PFSK-1 (cell line): ENCODE measurements at regions not wholly inside any gene's neighbourhood (a gene's known extent, or its start where the extent isn't known, plus 50 kb on each side); places are given as distances from the start of the nearest gene placed in this dataset.

Experiments
- FOXP2 ChIP-seq: optimal IDR thresholded peaks from 2 replicates; pipeline ENCODE3; 2011; ENCODE audit warnings: borderline replicate concordance, control low read depth, inconsistent platforms; ENCODE audit not compliant: insufficient read depth; ENCODE audit errors: extremely low read length, extremely low read depth
- POLR2AphosphoS5 ChIP-seq: IDR thresholded peaks from 2 replicates; pipeline ENCODE4 v1.6.1; 2012; ENCODE audit warnings: low read depth, mild to moderate bottlenecking, control low read depth, low read length, moderate library complexity
- SIN3A ChIP-seq: IDR thresholded peaks from 2 replicates; pipeline ENCODE4 v1.6.1; 2012; ENCODE audit warnings: mild to moderate bottlenecking, low read length, moderate library complexity, borderline replicate concordance; ENCODE audit not compliant: insufficient read depth
- TAF1 ChIP-seq: IDR thresholded peaks from 2 replicates; pipeline ENCODE4 v1.6.1; 2012; ENCODE audit warnings: low read length, control low read depth, borderline replicate concordance; ENCODE audit not compliant: insufficient read depth
- TF ChIP-seq, protein P1 (sequence below), 2 experiments: IDR thresholded peaks; 2 replicates each; pipeline versions ENCODE4 v1.6.1 to v1.8.0; 2011 to 2012; ENCODE audit warnings: low read depth in 2 of 2, low read length in 2 of 2, control low read depth in 1 of 2, inconsistent platforms in 1 of 2, mild to moderate bottlenecking in 1 of 2, moderate library complexity in 1 of 2; ENCODE audit not compliant: insufficient read depth in 1 of 2

DNA sequence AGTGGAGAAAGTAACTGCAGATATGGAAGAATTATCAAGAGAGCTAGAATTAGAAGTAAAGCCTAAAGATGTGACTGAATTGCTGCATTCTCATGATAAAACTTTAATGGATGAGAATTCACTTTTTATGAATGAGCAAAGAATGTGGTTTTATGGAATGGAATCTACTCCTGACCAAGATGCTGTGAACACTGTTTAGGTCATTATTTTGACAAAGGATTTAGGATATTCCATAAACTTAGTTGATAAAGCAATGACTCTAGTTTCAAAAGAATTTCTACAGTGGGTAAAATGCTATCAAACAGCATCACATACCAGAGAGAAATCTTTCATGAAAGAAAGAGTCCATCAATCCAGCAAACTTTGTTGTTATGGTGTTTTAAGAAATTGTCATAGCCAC is 1317.7 kb upstream of the ACVR2A start:
- TF ChIP-seq FOXP2: no peak
- TF ChIP-seq SIN3A: no peak
- TF ChIP-seq TAF1: no peak
- TF ChIP-seq, protein P1, sequence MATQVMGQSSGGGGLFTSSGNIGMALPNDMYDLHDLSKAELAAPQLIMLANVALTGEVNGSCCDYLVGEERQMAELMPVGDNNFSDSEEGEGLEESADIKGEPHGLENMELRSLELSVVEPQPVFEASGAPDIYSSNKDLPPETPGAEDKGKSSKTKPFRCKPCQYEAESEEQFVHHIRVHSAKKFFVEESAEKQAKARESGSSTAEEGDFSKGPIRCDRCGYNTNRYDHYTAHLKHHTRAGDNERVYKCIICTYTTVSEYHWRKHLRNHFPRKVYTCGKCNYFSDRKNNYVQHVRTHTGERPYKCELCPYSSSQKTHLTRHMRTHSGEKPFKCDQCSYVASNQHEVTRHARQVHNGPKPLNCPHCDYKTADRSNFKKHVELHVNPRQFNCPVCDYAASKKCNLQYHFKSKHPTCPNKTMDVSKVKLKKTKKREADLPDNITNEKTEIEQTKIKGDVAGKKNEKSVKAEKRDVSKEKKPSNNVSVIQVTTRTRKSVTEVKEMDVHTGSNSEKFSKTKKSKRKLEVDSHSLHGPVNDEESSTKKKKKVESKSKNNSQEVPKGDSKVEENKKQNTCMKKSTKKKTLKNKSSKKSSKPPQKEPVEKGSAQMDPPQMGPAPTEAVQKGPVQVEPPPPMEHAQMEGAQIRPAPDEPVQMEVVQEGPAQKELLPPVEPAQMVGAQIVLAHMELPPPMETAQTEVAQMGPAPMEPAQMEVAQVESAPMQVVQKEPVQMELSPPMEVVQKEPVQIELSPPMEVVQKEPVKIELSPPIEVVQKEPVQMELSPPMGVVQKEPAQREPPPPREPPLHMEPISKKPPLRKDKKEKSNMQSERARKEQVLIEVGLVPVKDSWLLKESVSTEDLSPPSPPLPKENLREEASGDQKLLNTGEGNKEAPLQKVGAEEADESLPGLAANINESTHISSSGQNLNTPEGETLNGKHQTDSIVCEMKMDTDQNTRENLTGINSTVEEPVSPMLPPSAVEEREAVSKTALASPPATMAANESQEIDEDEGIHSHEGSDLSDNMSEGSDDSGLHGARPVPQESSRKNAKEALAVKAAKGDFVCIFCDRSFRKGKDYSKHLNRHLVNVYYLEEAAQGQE (IDR thresholded peaks at IDR 0.05; ENCODE audit: insufficient read depth in 1 of 2, low read depth in 2 of 2, low read length in 2 of 2): no peak
- TF ChIP-seq POLR2AphosphoS5: no peak

DNA sequence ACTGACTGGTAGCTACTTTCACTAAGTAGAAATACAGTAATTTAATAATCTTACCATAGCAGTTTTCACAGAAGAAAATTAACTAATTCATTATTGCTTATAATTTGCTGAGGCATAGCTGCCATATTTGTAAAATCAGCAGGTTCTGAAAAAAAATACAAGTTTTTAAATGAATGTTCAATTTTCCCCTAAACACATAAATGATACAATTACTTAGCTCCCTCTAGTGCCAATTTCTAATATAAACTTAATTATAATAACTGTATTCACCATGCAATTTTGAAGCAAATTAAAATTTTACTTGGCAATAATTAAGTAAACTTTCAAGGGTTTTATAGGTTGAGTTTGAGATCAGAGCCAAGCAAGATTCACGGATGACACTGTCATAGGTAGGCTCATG is 1321.6 kb upstream of the ACVR2A start:
- no peak for TF ChIP-seq TAF1
- no peak for TF ChIP-seq POLR2AphosphoS5
- TF ChIP-seq FOXP2: no peak
- TF ChIP-seq, protein P1 (IDR thresholded peaks at IDR 0.05; ENCODE audit: insufficient read depth in 1 of 2, low read depth in 2 of 2, low read length in 2 of 2): no peak
- no peak for TF ChIP-seq SIN3A

DNA sequence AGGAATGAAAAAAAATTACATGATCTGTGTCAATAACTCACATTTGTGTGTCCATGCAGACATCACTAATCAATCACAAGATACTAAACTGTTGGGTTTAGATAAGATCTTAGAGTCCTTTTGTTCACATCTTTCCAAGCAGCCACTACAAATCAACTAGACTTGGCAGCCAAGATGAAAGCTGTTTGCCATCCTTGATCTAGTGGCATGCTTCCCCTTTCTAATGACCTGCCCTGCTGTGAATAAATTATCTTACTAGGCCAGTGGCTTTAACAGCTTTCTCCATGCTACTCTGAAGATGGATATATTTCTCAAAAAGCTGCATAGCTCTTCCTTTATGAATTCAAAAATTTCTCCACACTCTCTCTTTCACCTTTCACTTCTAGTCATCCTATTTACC is 1338.0 kb upstream of the ACVR2A start:
- TF ChIP-seq SIN3A: no peak
- no peak for TF ChIP-seq POLR2AphosphoS5
- no peak for TF ChIP-seq FOXP2
- no peak for TF ChIP-seq TAF1
- TF ChIP-seq, protein P1 (IDR thresholded peaks at IDR 0.05; ENCODE audit: insufficient read depth in 1 of 2, low read depth in 2 of 2, low read length in 2 of 2): no peak

DNA sequence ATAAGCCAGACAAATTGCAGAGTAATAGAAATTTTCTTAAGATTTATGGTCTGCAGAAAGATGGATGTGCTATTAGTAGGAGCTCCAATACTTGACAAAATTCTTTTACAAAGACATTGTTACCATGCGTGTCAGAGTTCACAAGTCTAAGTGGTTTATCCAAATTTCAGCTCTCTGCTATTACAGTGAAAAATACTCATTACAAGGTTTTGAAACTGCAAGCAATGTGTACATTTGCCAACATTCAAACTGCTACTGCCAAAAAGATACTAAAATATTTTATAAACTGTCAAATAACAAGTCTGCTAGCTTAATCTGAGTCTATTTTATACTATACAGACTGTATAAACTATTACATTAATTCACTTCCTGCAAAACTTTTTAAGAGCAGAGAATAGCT is 1341.5 kb upstream of the ACVR2A start:
- TF ChIP-seq FOXP2: no peak
- TF ChIP-seq POLR2AphosphoS5: no peak
- TF ChIP-seq SIN3A: no peak

DNA sequence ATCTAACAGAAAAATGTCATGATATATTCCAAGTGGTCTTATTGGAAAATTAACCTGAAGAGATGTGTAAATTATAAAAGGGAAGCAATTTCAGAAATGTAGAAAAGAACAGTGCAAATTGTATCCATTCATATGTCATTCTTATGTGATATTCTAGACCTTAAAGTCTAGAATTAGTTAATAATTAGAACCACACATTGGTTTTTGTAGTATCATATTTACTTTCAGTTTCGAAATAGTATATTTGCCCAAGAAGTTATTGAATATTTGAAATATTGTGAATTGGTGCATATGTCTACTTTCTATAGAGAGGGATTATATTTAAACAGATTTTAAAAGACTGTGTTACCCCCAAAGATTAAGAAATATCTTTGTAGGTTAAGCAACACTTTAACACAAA is 1348.6 kb upstream of the ACVR2A start:
- TF ChIP-seq FOXP2 (no peak), SIN3A (no peak), TAF1 (no peak), POLR2AphosphoS5 (no peak)
- TF ChIP-seq, protein P1 (IDR thresholded peaks at IDR 0.05; ENCODE audit: insufficient read depth in 1 of 2, low read depth in 2 of 2, low read length in 2 of 2): no peak
